MM.1S (cell line): ENCODE measurements at regions not wholly inside any gene's neighbourhood (a gene's known extent, or its start where the extent isn't known, plus 50 kb on each side); places are given as distances from the start of the nearest gene placed in this dataset.

Experiments used
- EZH2 ChIP-seq: fragments of 300-600 bp; sonication (generic); optimal IDR thresholded peaks from 2 replicates; pipeline ENCODE3; 2017; ENCODE audit warnings: low read depth, mild to moderate bottlenecking, antibody characterized with exemption, low read length, mixed read lengths
- EZH2phosphoT487 ChIP-seq: fragments of 300-600 bp; sonication (generic); IDR thresholded peaks from 2 replicates; pipeline ENCODE4 v1.6.1; 2018; ENCODE audit warnings: antibody characterized with exemption, low read length
- TF ChIP-seq, protein P1 (sequence below): fragments of 300-600 bp; sonication (generic); IDR thresholded peaks from 2 replicates; pipeline ENCODE4 v1.5.1; 2016; ENCODE audit warnings: antibody characterized with exemption, low read length, mixed read lengths

DNA sequence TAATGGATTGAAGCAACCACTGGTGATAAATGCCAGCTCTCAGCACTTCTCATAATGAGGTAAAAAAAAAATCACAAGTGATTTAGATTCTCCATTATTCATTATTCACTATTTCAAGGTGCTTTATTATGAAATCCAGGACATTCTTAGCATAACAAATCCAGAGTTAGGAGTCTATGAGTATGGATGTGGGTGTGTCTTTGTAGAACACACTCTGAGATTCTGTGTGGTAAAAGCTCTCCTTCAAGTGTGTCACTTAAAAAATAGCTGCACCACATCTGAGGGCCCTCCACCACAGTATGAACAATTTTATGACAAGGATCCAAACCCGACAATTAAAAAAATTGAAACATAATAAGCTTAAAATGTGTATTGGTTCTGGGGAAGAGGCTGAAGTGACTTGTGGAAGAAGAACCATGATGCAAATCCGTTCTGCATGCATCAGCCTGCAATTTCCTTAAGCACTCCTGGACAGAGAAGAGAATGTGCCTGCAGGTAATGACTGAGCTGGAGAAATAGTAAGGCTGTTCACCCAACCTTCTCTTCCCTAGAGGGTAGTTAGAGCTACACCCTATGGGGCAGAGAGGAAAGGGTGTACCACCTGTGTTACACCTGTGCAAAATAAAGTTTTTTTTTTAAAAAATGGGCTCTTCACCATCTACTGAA, 488.5 kb upstream of the MGAT4C start:
- no peak for TF ChIP-seq EZH2phosphoT487
- TF ChIP-seq, protein P1, sequence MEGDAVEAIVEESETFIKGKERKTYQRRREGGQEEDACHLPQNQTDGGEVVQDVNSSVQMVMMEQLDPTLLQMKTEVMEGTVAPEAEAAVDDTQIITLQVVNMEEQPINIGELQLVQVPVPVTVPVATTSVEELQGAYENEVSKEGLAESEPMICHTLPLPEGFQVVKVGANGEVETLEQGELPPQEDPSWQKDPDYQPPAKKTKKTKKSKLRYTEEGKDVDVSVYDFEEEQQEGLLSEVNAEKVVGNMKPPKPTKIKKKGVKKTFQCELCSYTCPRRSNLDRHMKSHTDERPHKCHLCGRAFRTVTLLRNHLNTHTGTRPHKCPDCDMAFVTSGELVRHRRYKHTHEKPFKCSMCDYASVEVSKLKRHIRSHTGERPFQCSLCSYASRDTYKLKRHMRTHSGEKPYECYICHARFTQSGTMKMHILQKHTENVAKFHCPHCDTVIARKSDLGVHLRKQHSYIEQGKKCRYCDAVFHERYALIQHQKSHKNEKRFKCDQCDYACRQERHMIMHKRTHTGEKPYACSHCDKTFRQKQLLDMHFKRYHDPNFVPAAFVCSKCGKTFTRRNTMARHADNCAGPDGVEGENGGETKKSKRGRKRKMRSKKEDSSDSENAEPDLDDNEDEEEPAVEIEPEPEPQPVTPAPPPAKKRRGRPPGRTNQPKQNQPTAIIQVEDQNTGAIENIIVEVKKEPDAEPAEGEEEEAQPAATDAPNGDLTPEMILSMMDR = no peak
- TF ChIP-seq EZH2 = no peak
